ENCODE measurements at regions not wholly inside any gene's neighbourhood (a gene's known extent, or its start where the extent isn't known, plus 50 kb on each side); places are given as distances from the start of the nearest gene placed in this dataset.

DNA sequence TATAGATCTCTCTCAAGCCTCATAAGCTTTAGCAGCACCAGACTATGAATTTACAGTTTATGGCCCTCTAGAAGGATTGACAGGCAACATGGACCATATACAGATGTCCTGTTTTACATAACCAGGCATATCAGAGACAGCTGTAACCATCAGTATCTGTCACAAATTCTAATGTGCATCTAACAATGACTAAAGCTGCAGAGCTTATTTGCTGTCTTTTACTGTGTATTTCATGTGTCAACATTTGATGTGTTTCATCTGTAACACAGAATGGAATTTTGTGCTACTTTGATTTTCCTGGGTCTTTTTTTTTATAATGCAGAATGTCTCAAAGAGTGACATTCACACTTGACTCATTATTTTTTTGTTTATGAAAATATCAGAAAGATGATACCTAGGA is 348.3 kb downstream of the SLC16A7 start:
- no peak overlapping the region for H3K4me3 Mint-ChIP-seq
- peaks cover 4% of the 10 kb centered on the region for H3K9me3 Mint-ChIP-seq (ENCODE audit: low read depth)
- H3K27me3 Mint-ChIP-seq: no peaks in the 10 kb centered on the region
- no peaks in the 10 kb centered on the region for H3K36me3 Mint-ChIP-seq
- H3K4me1 Mint-ChIP-seq (ENCODE audit: low read depth): no peaks in the 10 kb centered on the region
- no peak overlapping the region for H3K27ac Mint-ChIP-seq

DNA sequence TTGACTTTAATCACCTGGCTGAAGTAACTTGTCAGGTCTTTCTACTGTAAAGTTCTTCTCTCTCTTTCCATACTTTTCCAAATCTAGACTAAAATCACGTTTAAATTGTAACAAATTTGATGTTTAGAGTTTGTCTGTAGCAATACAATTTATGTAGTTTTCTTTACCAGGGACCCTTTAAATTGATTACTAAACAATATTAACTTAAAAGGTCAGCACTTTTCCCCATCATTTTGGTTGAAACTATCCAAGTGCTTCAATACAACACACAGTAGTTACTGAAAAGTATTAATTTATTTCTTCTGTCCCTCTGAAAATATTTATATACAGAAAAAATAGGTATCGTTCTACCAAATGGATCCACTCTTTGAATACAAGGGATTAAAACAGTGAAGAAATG is 350.8 kb downstream of the SLC16A7 start:
- Mint-ChIP-seq H3K27ac (no peak overlapping the region), H3K27me3 (no peaks in the 10 kb centered on the region), H3K36me3 (no peaks in the 10 kb centered on the region), H3K4me1 (ENCODE audit: low read depth) (no peaks in the 10 kb centered on the region), H3K4me3 (no peak overlapping the region), H3K9me3 (ENCODE audit: low read depth) (peaks cover 7% of the 10 kb centered on the region)

DNA sequence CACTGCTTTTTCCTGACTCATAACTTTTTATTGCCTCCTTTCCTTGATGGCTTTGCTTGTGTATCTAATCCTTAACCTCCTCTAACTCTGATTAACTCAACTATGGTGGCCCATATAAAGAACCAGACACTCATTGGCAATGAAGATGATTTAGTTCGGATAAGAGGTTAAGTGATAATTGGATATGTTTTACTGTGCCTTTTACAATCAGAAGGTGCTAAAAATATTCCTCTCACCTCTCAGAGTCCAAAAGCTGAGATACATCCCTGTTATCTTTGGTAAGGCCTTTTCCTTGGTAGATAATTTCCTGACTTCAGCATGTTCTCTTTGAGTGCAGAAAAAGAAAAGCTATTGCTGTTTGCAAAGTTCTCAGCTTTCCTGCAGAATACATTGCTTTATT is 367.7 kb downstream of the SLC16A7 start:
- H3K36me3 Mint-ChIP-seq: no peaks in the 10 kb centered on the region
- H3K27ac Mint-ChIP-seq: no peak overlapping the region
- no peaks in the 10 kb centered on the region for H3K27me3 Mint-ChIP-seq
- H3K4me1 Mint-ChIP-seq (ENCODE audit: low read depth): no peaks in the 10 kb centered on the region
- H3K9me3 Mint-ChIP-seq (ENCODE audit: low read depth): no peaks in the 10 kb centered on the region
- no peak overlapping the region for H3K4me3 Mint-ChIP-seq

DNA sequence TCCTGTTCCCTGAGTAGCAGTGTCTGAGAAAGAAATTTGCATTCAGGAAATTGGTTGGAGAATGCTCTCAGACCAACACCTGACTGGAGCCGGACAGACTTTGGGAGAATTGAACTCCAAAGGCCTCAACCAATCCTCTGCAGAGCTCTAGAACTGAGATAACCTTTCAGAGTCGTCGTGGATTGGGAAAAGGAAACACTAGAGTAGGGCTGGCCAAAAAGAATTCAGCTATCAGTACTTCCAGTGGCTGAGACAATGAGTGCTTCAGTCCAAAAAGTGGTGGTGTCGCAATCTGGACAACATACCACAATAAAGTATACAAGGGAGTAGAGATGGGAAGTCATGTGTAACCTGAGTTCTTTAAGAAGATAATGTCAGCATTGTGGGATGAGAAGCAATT is 377.1 kb downstream of the SLC16A7 start:
- Mint-ChIP-seq H3K4me3 (no peak overlapping the region), H3K27ac (no peak overlapping the region), H3K36me3 (no peaks in the 10 kb centered on the region), H3K4me1 (ENCODE audit: low read depth) (no peaks in the 10 kb centered on the region), H3K27me3 (no peaks in the 10 kb centered on the region), H3K9me3 (ENCODE audit: low read depth) (no peaks in the 10 kb centered on the region)

DNA sequence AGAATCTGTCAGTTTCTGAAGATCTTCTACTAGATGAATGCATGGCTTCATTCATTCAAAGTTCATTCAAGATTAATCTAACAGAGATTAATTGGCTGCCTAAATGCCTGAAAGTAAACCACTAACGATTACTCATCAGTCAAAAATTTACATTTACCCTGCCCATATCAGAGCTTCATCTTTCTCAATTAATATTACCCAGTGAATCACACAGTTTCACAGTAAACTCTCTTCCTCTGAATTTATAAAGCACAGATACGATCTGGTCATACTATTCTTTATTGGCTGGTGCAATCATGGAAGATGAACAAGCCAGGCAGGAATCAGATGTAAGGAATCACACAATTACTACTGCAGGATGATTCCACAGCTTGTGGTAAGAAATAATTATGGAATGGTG is 377.7 kb downstream of the SLC16A7 start:
- Mint-ChIP-seq H3K36me3 (no peaks in the 10 kb centered on the region), H3K4me1 (ENCODE audit: low read depth) (no peaks in the 10 kb centered on the region), H3K27ac (no peak overlapping the region), H3K9me3 (ENCODE audit: low read depth) (no peaks in the 10 kb centered on the region), H3K27me3 (no peaks in the 10 kb centered on the region), H3K4me3 (no peak overlapping the region)

DNA sequence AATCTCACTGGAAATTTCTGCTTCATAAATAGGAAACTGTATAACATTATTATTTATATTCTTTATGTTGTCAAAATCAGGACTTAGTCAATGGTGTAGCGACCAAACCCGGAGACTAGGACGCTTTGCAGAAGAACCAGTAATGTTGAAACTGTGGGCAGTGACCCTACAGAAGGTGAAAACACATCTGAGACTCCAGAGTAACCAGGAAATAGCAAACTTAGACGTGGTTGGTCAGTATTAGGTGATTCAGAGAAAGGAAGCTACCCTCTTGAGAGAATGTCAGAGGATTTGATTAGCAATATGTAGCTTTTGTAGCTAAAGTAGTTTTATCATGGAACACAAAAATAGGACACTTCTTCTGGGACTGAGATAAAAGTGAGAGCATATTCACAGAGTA is 381.9 kb downstream of the SLC16A7 start:
- H3K9me3 Mint-ChIP-seq (ENCODE audit: low read depth): no peaks in the 10 kb centered on the region
- H3K27ac Mint-ChIP-seq: no peak overlapping the region
- no peaks in the 10 kb centered on the region for H3K4me1 Mint-ChIP-seq (ENCODE audit: low read depth)
- no peaks in the 10 kb centered on the region for H3K36me3 Mint-ChIP-seq
- no peaks in the 10 kb centered on the region for H3K27me3 Mint-ChIP-seq
- H3K4me3 Mint-ChIP-seq: no peak overlapping the region

DNA sequence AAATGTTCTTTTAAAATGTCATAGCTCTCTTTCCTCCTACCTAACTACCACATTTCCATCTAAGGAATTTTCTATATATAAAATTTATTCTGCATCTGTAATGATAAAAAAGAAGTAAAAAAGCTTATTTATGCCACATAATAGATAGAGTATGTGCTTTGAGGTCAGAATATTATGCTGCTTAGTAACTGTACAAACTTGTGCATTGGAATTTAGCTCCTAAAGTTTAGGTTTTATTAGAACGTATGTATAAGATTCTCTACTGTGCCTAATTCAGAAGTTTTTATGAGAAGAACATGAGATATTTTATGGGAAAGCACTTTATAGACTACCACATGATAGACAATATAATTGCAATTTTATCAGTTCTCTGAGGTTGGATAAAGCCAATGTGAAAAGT is 384.6 kb downstream of the SLC16A7 start:
- H3K27ac Mint-ChIP-seq: no peak overlapping the region
- no peaks in the 10 kb centered on the region for H3K4me1 Mint-ChIP-seq (ENCODE audit: low read depth)
- no peaks in the 10 kb centered on the region for H3K9me3 Mint-ChIP-seq (ENCODE audit: low read depth)
- no peak overlapping the region for H3K4me3 Mint-ChIP-seq
- H3K36me3 Mint-ChIP-seq: no peaks in the 10 kb centered on the region
- H3K27me3 Mint-ChIP-seq: no peaks in the 10 kb centered on the region

DNA sequence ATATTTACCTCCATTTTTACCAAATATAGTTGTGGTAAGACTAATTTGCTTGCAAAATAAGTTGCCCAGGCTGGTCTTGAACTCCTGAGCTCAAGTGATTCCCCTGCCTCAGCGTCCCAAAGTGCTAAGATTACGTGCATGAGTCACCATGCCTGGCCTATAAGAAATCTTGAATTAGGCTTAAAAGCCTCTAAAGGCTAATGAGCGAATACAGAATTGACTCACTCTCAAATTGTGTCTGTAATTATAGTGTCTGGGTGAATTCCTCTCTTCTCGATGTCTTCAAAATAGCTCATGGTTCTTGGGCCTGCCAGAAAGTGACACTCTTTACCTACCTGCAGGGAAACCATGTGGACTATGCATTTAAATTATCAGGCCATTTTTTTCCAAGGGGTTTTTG is 403.5 kb downstream of the SLC16A7 start:
- H3K4me3 Mint-ChIP-seq: no peak overlapping the region

DNA sequence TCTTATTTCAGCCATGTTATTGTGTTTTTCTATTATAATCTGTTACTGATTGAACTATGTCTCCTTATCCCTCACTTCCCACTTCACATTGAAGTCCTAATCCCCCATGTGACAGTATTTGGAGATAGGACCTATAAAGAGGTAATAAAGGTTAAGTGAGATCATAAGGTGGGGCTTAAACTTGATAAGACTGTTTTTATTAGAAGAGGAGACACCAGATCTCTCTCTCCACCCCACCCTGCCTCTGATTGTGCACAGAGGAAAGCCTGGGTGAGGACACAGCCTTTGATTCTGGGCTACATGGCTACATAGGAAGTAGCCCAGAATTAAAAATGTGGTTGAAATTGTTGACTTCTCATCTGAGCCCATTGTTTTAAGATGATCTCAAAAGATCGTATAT is 414.7 kb downstream of the SLC16A7 start:
- no peaks in the 10 kb centered on the region for H3K4me1 Mint-ChIP-seq (ENCODE audit: low read depth)
- no peak overlapping the region for H3K4me3 Mint-ChIP-seq
- no peaks in the 10 kb centered on the region for H3K36me3 Mint-ChIP-seq
- no peak overlapping the region for H3K27ac Mint-ChIP-seq
- H3K9me3 Mint-ChIP-seq (ENCODE audit: low read depth): peaks cover 7% of the 10 kb centered on the region
- H3K27me3 Mint-ChIP-seq: no peaks in the 10 kb centered on the region

More for the DNA sequence above, 403.5 kb downstream of the SLC16A7 start:
- no peak overlapping the region for H3K27ac Mint-ChIP-seq
- H3K27me3 Mint-ChIP-seq: no peaks in the 10 kb centered on the region
- no peaks in the 10 kb centered on the region for H3K4me1 Mint-ChIP-seq (ENCODE audit: low read depth)
- H3K9me3 Mint-ChIP-seq (ENCODE audit: low read depth): peaks cover 4% of the 10 kb centered on the region
- H3K36me3 Mint-ChIP-seq: no peaks in the 10 kb centered on the region

DNA sequence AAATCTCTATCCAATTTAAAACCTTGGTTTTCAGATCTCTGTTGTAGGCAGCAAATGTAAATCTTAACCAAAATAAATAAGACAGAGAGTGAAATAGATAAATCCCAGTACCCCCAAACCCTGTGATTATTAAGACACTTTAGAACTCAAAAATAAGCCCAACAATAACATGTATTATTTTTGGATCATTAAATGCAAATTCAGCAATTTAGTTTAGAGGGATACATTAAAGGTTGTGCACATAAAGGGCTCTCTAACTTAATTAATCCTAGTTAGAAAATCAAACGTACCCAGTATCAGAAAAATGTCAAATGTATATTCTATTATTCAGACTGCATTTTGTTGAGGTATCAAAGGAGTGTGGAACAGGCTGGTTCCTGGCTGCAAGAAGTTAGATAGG is 416.8 kb downstream of the SLC16A7 start:
- Mint-ChIP-seq H3K9me3 (ENCODE audit: low read depth) (peaks cover 7% of the 10 kb centered on the region), H3K27me3 (no peaks in the 10 kb centered on the region), H3K36me3 (no peaks in the 10 kb centered on the region), H3K27ac (no peak overlapping the region), H3K4me1 (ENCODE audit: low read depth) (no peaks in the 10 kb centered on the region), H3K4me3 (no peak overlapping the region)

DNA sequence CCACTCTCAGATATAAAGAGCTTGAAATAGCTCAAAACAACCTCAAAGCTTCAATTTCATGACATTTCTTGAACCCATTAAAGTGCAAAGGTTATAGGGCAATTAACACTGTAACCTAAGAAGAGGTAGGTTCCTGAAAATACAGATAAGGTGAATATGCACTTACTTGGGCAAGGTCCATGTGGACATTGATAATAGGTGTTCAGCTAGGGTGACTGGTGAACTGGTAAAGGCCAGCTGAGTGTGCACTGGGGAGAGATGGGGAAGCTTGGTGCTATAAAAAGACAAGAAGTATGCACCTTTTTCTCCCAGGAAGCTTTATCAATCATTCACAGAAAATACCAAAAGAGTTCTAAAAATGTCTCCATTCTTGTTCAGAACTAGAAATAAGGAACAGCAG is 418.6 kb downstream of the SLC16A7 start:
- H3K4me1 Mint-ChIP-seq (ENCODE audit: low read depth): no peaks in the 10 kb centered on the region
- H3K27me3 Mint-ChIP-seq: no peaks in the 10 kb centered on the region
- H3K9me3 Mint-ChIP-seq (ENCODE audit: low read depth): peaks cover 7% of the 10 kb centered on the region
- H3K36me3 Mint-ChIP-seq: no peaks in the 10 kb centered on the region
- H3K27ac Mint-ChIP-seq: no peak overlapping the region
- no peak overlapping the region for H3K4me3 Mint-ChIP-seq

DNA sequence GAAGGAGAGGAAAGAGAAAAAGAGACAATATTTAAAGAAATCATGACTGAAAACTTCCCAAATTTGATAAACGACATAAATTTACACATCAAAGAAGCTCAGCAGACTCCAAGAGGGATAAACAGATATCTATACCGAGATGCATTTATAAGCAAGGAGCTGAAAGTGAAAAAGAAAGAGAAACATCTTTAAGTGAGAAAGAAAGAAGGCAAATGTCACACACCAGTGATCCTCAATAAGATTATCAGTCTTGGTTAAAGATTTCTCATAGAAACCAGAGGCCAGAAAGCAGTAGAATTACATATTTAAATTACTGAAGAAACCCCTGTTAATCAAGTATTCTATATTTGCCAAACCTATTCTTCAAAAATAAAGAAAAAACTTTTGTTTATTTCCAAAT is 424.2 kb downstream of the SLC16A7 start:
- no peaks in the 10 kb centered on the region for H3K36me3 Mint-ChIP-seq
- no peaks in the 10 kb centered on the region for H3K27me3 Mint-ChIP-seq
- H3K4me3 Mint-ChIP-seq: no peak overlapping the region
- H3K9me3 Mint-ChIP-seq (ENCODE audit: low read depth): no peaks in the 10 kb centered on the region
- H3K4me1 Mint-ChIP-seq (ENCODE audit: low read depth): no peaks in the 10 kb centered on the region
- H3K27ac Mint-ChIP-seq: no peak overlapping the region

DNA sequence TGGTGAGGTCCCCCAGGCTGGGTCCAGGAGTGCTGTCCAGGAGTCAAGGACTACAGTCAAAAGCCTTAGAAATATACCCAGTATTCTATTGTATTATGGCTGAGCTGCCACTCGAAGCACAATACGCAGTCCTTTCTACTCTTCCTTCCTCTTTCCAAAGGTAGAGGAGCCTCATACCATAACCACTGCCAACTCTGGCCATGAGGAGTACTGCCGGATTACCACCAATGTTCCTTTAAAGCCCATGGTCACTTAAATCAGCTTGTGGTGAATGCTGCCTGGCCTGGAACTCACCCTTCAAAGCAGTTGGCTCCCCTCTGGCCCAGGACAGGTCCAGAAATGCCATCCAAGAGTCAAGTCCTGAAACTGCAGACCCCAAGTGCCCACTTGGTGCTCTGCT is 425.4 kb downstream of the SLC16A7 start:
- H3K4me3 Mint-ChIP-seq: no peak overlapping the region
- no peaks in the 10 kb centered on the region for H3K9me3 Mint-ChIP-seq (ENCODE audit: low read depth)
- H3K27me3 Mint-ChIP-seq: no peaks in the 10 kb centered on the region
- H3K27ac Mint-ChIP-seq: no peak overlapping the region
- H3K4me1 Mint-ChIP-seq (ENCODE audit: low read depth): no peaks in the 10 kb centered on the region
- H3K36me3 Mint-ChIP-seq: no peaks in the 10 kb centered on the region

DNA sequence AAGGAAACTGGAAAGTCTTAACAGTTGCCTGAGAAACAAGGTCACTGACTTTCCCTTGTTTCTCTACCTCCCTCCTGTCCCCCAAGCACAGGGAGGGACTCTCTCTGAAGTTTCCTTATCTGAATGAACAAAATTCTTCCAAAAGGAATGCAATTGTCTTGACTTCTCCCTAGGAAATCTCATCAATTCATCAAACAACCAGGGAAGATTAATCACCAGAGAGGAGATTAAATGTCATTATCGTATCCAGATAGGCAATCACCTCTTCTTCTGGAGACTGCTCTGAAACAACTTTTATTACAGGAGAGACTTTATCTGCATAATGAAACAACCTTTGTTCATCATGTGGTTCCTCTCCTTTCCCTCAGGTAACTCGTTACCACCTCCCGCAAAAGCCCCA is 431.4 kb downstream of the SLC16A7 start:
- Mint-ChIP-seq H3K4me3 (no peak overlapping the region), H3K27me3 (no peaks in the 10 kb centered on the region), H3K4me1 (ENCODE audit: low read depth) (no peaks in the 10 kb centered on the region), H3K27ac (no peak overlapping the region), H3K9me3 (ENCODE audit: low read depth) (no peaks in the 10 kb centered on the region), H3K36me3 (no peaks in the 10 kb centered on the region)

DNA sequence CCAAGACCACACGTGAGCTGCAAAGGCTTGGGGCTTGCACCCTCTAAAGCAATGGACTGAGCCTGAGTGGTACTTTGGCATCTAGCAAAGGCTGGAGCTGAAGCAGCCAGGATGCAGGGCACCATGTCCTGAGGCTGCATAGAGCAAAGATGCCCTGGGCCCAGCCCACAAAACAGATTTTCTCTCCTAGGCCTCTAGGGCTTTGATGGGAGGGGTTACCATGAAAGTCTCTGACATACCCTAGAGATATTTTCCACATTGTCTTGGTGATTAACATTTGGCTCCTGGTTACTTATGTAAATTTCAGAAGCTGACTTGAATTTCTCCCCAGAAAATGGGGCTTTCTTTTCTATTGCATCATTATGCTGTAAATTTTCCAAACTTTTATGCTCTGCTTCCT is 438.3 kb downstream of the SLC16A7 start:
- Mint-ChIP-seq H3K27ac (no peak overlapping the region), H3K4me1 (ENCODE audit: low read depth) (no peaks in the 10 kb centered on the region), H3K36me3 (no peaks in the 10 kb centered on the region), H3K4me3 (no peak overlapping the region), H3K27me3 (no peaks in the 10 kb centered on the region), H3K9me3 (ENCODE audit: low read depth) (peaks cover 7% of the 10 kb centered on the region)

DNA sequence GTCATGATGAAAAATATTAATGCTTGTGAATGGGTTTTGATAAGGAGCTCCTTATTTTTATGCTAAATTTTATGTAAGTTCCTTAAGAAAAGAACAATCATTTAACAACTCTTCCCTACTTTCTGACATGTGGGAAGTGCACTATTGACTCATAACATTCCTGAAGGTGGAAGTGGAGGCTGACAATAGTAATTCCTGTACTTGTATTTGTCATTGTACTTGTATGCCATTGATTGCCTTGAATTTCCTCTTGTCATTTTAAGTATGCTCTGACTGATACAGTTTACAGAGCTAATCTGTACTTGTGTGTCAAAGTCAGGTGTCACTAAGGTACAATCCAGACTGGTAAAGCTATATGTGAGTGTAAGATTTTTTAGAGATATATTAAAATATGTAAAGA is 440.0 kb downstream of the SLC16A7 start:
- Mint-ChIP-seq H3K36me3 (no peaks in the 10 kb centered on the region), H3K27ac (no peak overlapping the region), H3K9me3 (ENCODE audit: low read depth) (peaks cover 7% of the 10 kb centered on the region), H3K27me3 (no peaks in the 10 kb centered on the region), H3K4me1 (ENCODE audit: low read depth) (no peaks in the 10 kb centered on the region), H3K4me3 (no peak overlapping the region)

DNA sequence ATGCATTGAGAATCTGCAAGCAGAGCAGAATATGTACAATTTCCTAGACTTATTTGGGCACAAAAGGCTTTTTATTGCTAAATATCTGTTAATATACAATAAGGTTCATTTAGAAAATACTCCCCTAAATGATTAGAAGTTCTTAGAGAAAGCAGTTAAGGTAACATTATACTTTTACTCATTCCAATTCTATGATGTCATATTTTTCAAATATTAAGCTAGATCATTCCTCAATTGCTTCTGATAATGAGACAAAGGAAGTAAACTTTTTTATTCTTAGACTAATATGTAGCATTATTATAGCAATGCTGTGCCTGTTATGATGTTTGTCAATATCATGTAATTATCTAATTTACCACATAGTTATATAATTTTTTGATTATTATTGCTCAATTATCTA is 447.0 kb downstream of the SLC16A7 start:
- no peaks in the 10 kb centered on the region for H3K36me3 Mint-ChIP-seq
- H3K27ac Mint-ChIP-seq: no peak overlapping the region
- H3K4me1 Mint-ChIP-seq (ENCODE audit: low read depth): no peaks in the 10 kb centered on the region
- H3K27me3 Mint-ChIP-seq: no peaks in the 10 kb centered on the region
- H3K9me3 Mint-ChIP-seq (ENCODE audit: low read depth): no peaks in the 10 kb centered on the region
- H3K4me3 Mint-ChIP-seq: no peak overlapping the region

All from activated naive CD8-positive, alpha-beta T cell (primary cell).